Natural killer cell (primary cell): ENCODE measurements at regions not wholly inside any gene's neighbourhood (a gene's known extent, or its start where the extent isn't known, plus 50 kb on each side); places are given as distances from the start of the nearest gene placed in this dataset.

Experiments used
- ATAC-seq, 3 donors: fragments of 150-1000 bp in 2 of 3; fragments of 200-7000 bp in 1 of 3; cut with Tn5 transposase; 1 replicate in 1 of 3; 2 replicates in 2 of 3; pipeline ENCODE4 v1.10.0; 2021; ENCODE audit warnings: mild to moderate bottlenecking in 2 of 3, moderate library complexity in 2 of 3
- DNase-seq, 2 donors: peaks; one replicate each; pipeline versions ENCODE4 v3.0.0 to v3.0.0-alpha.2; 2013 to 2021; ENCODE audit warnings: mixed read lengths in 1 of 2
- H3K27ac ChIP-seq: one replicate; pipeline ENCODE4 v1.5.1; 2013; ENCODE audit warnings: mild to moderate bottlenecking, low read length
- H3K27me3 ChIP-seq: one replicate; pipeline ENCODE4 v1.6.1; 2013; ENCODE audit warnings: low read length; ENCODE audit not compliant: control insufficient read depth, insufficient read depth
- H3K36me3 ChIP-seq: one replicate; pipeline ENCODE4 v1.6.1; 2013; ENCODE audit warnings: low read length; ENCODE audit not compliant: control insufficient read depth, insufficient read depth
- H3K4me1 ChIP-seq: one replicate; pipeline ENCODE4 v1.6.1; 2013; ENCODE audit warnings: low read length; ENCODE audit not compliant: control insufficient read depth, insufficient read depth
- H3K4me3 ChIP-seq: one replicate; pipeline ENCODE4 v1.5.1; 2013; ENCODE audit warnings: low read length
- H3K9me3 ChIP-seq: one replicate; pipeline ENCODE4 v1.6.1; 2013; ENCODE audit warnings: low read length; ENCODE audit not compliant: control insufficient read depth, insufficient read depth
- H3K27ac Mint-ChIP-seq, 2 donors: one replicate each; pipeline ENCODE4 v1.8.0; 2022; ENCODE audit warnings: mild to moderate bottlenecking in 2 of 2, mixed read lengths in 2 of 2, moderate library complexity in 1 of 2
- H3K27me3 Mint-ChIP-seq, 2 donors: one replicate each; pipeline ENCODE4 v1.8.0; 2022; ENCODE audit warnings: low read depth in 2 of 2, mixed read lengths in 2 of 2
- H3K36me3 Mint-ChIP-seq: one replicate; pipeline ENCODE4 v1.8.0; 2022; ENCODE audit warnings: mixed read lengths
- H3K4me1 Mint-ChIP-seq, 2 donors: one replicate each; pipeline ENCODE4 v1.8.0; 2022; ENCODE audit warnings: mixed read lengths in 2 of 2
- H3K4me3 Mint-ChIP-seq: one replicate; pipeline ENCODE4 v1.8.0; 2022; ENCODE audit warnings: mild to moderate bottlenecking, moderate library complexity, mixed read lengths
- H3K9me3 Mint-ChIP-seq, 2 donors: one replicate each; pipeline ENCODE4 v1.8.0; 2022; ENCODE audit warnings: mixed read lengths in 2 of 2
- WGBS: methylation state at CpG from one replicate; pipeline ENCODE4 v1.1.7; 2013; ENCODE audit warnings: missing lambda C conversion rate; ENCODE audit not compliant: insufficient coverage; 5-methylcytosine and 5-hydroxymethylcytosine counted together
- intact Hi-C: fragments of 100-400 bp; cut with micrococcal nuclease; formaldehyde crosslinking; loops from one replicate; pipeline ENCODE4 v1.14.2; 2022
- TF ChIP-seq, protein P1 (sequence below): fragments of 200-600 bp; IDR thresholded peaks from one replicate; pipeline ENCODE4 v1.8.0; 2022; ENCODE audit warnings: antibody characterized with exemption

GRCh38 chr2:192437653-192438052 is 242.9 kb upstream of the TMEFF2 start:
- 63% methylated on average over 3 of the region's 4 CpGs for WGBS
- H3K27me3 Mint-ChIP-seq: no peaks in the 10 kb centered on the region
- no peak overlapping the region for H3K27ac Mint-ChIP-seq
- TF ChIP-seq, protein P1, sequence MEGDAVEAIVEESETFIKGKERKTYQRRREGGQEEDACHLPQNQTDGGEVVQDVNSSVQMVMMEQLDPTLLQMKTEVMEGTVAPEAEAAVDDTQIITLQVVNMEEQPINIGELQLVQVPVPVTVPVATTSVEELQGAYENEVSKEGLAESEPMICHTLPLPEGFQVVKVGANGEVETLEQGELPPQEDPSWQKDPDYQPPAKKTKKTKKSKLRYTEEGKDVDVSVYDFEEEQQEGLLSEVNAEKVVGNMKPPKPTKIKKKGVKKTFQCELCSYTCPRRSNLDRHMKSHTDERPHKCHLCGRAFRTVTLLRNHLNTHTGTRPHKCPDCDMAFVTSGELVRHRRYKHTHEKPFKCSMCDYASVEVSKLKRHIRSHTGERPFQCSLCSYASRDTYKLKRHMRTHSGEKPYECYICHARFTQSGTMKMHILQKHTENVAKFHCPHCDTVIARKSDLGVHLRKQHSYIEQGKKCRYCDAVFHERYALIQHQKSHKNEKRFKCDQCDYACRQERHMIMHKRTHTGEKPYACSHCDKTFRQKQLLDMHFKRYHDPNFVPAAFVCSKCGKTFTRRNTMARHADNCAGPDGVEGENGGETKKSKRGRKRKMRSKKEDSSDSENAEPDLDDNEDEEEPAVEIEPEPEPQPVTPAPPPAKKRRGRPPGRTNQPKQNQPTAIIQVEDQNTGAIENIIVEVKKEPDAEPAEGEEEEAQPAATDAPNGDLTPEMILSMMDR: no peak
- DNase-seq (no peak), ATAC-seq (no peak)
- Histone ChIP-seq H3K27me3 (no peaks in the 10 kb centered on the region), H3K36me3 (no peaks in the 10 kb centered on the region), H3K9me3 (no peaks in the 10 kb centered on the region), H3K4me1 (no peaks in the 10 kb centered on the region), H3K27ac (no peak overlapping the region), H3K4me3 (no peak overlapping the region)
- no peak overlapping the region for H3K4me3 Mint-ChIP-seq
- H3K36me3 Mint-ChIP-seq: no peaks in the 10 kb centered on the region
- H3K4me1 Mint-ChIP-seq: no peaks in the 10 kb centered on the region
- intact Hi-C loops: no loop called here
- peaks cover 2 to 11% of the 10 kb centered on the region in 2 donors for H3K9me3 Mint-ChIP-seq

DNA sequence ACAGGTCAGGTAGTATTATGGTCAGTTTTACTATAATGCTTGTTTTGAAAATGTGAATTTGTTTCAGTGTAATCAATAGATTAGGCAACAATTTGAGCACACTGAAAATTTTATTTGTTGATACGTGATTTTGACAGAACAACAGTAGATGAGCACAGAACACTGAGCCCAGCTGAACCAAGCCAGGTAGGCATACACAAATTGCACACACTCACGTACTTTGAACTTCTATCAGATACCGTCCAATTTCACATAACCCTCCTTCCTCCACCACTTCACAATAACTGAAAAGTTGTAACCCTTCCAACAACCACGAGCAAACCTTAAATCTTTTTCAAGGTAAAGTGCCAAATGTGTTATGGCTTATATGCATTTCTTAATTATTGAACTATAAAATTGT is 229.5 kb upstream of the TMEFF2 start:
- WGBS: 94% methylated on average over 3 of the region's 4 CpGs
- Histone ChIP-seq H3K27me3 (no peaks in the 10 kb centered on the region), H3K27ac (no peak overlapping the region), H3K36me3 (no peaks in the 10 kb centered on the region), H3K4me1 (no peaks in the 10 kb centered on the region), H3K9me3 (no peaks in the 10 kb centered on the region), H3K4me3 (no peak overlapping the region)
- TF ChIP-seq, protein P1: no peak
- Mint-ChIP-seq H3K36me3 (no peaks in the 10 kb centered on the region), H3K4me1 (no peaks in the 10 kb centered on the region), H3K27me3 (no peaks in the 10 kb centered on the region), H3K4me3 (no peak overlapping the region), H3K27ac (no peak overlapping the region), H3K9me3 (peaks cover 9 to 11% of the 10 kb centered on the region in 2 donors)
- intact Hi-C loops: no loop called here
- no peak for DNase-seq
- ATAC-seq: no peak

DNA sequence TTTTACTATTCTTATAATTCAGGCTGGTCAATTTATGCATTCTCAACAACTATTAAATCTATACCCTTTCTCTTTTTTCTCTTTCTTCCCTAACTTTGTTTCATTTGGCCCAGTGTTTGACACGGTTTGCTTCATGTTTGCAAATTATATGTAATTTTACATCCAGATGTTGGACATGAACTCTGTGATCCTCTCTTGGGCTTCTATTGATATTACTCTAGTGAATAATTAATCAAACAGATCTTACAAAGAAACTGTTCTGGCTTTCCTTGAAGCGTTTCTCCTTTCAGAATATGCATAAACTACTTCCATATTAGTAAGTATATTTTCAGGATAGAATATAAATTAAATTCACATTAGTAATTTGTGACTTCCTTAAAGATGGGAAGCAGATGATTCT is 225.1 kb upstream of the TMEFF2 start:
- Mint-ChIP-seq H3K4me1 (no peaks in the 10 kb centered on the region), H3K27me3 (no peaks in the 10 kb centered on the region), H3K9me3 (peaks cover 3 to 19% of the 10 kb centered on the region in 2 donors), H3K36me3 (no peaks in the 10 kb centered on the region), H3K4me3 (no peak overlapping the region), H3K27ac (no peak overlapping the region)
- no CpG with 5 or more reads among the region's 2 CpGs for WGBS
- Histone ChIP-seq H3K27ac (no peak overlapping the region), H3K4me1 (no peaks in the 10 kb centered on the region), H3K4me3 (no peak overlapping the region), H3K9me3 (peaks cover 2% of the 10 kb centered on the region), H3K36me3 (no peaks in the 10 kb centered on the region), H3K27me3 (no peaks in the 10 kb centered on the region)
- TF ChIP-seq, protein P1: no peak
- ATAC-seq (no peak), DNase-seq (no peak)
- intact Hi-C loops: no loop called here

DNA sequence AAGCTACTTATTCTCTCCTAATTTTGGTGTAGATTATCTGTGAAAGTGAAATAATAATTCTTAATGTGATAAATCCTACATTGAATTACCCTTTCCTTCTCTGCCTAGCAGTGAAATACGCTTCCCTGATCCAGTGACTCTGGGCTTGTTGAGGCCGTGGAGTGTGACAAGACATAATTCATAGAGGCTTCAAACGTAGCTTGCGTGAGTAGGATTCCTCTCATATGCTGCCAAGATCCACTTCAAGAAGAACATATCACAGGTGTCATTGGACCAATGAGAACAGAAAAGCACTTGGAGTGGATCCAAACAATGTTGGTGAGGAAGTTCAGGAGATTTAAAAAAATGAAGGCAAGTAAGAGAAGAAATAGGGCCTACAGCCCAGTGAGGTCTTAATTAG is 221.3 kb upstream of the TMEFF2 start:
- no peaks in the 10 kb centered on the region for H3K36me3 Mint-ChIP-seq
- Histone ChIP-seq H3K4me3 (no peak overlapping the region), H3K9me3 (peaks cover 2% of the 10 kb centered on the region), H3K27ac (no peak overlapping the region), H3K4me1 (no peaks in the 10 kb centered on the region), H3K36me3 (no peaks in the 10 kb centered on the region), H3K27me3 (no peaks in the 10 kb centered on the region)
- no peaks in the 10 kb centered on the region for H3K4me1 Mint-ChIP-seq
- DNase-seq (no peak), ATAC-seq (no peak)
- H3K27ac Mint-ChIP-seq: no peak overlapping the region
- H3K27me3 Mint-ChIP-seq: no peaks in the 10 kb centered on the region
- 60% methylated on average over 4 of the region's 4 CpGs for WGBS
- intact Hi-C loops: no loop called here
- H3K9me3 Mint-ChIP-seq: peaks cover 0 to 14% of the 10 kb centered on the region in 2 donors
- no peak overlapping the region for H3K4me3 Mint-ChIP-seq
- TF ChIP-seq, protein P1: no peak
